WTC11 (cell line): ENCODE measurements at regions not wholly inside any gene's neighbourhood (a gene's known extent, or its start where the extent isn't known, plus 50 kb on each side); places are given as distances from the start of the nearest gene placed in this dataset.

Experiments
- ATAC-seq: fragments of 200-7000 bp; cut with Tn5 transposase; 2 replicates; pipeline ENCODE4 v1.10.0; 2021; ENCODE audit warnings: mild to moderate bottlenecking, moderate library complexity
- CTCF ChIA-PET: fragments of 300-600 bp; sonication (Branson Sonifier 250); formaldehyde crosslinking; loops from one replicate; lab custom pipeline; 2021; ENCODE audit warnings: antibody characterized with exemption; lab: Charles Lee
- POLR2A ChIA-PET: fragments of 350-600 bp; sonication (Branson Sonifier 250); formaldehyde crosslinking; loops from one replicate; lab custom pipeline; 2021; ENCODE audit warnings: antibody characterized with exemption; lab: Charles Lee
- DNase-seq: peaks from one replicate; pipeline ENCODE4 v3.0.0; 2021; ENCODE audit warnings: low spot score
- H3K27ac Mint-ChIP-seq: 2 replicates; pipeline ENCODE4 v1.8.0; 2021; ENCODE audit warnings: mixed read lengths
- H3K27me3 Mint-ChIP-seq: 2 replicates; pipeline ENCODE4 v1.8.0; 2021; ENCODE audit warnings: low read depth, mild to moderate bottlenecking, moderate library complexity, mixed read lengths
- H3K36me3 Mint-ChIP-seq: 2 replicates; pipeline ENCODE4 v1.8.0; 2021; ENCODE audit warnings: mixed read lengths
- H3K4me1 Mint-ChIP-seq: 2 replicates; pipeline ENCODE4 v1.8.0; 2022; ENCODE audit warnings: mixed read lengths
- H3K4me3 Mint-ChIP-seq: 2 replicates; pipeline ENCODE4 v1.8.0; 2021; ENCODE audit warnings: mild to moderate bottlenecking, moderate library complexity, mixed read lengths
- H3K9me3 Mint-ChIP-seq: 2 replicates; pipeline ENCODE4 v1.8.0; 2021; ENCODE audit warnings: mixed read lengths
- CREM ChIP-seq: sonication (generic); formaldehyde crosslinking; IDR thresholded peaks from 2 replicates; pipeline ENCODE4 v1.8.1; 2022; ENCODE audit warnings: mild to moderate bottlenecking, missing genetic modification reagents, moderate library complexity
- ETV6 ChIP-seq: sonication (generic); formaldehyde crosslinking; IDR thresholded peaks from 2 replicates; pipeline ENCODE4 v1.8.1; 2022; ENCODE audit warnings: mild to moderate bottlenecking, missing genetic modification reagents
- FOXJ3 ChIP-seq: sonication (generic); formaldehyde crosslinking; IDR thresholded peaks from 2 replicates; pipeline ENCODE4 v1.9.0; 2021; ENCODE audit warnings: missing genetic modification reagents, mild to moderate bottlenecking, borderline replicate concordance
- GTF2I ChIP-seq: fragments of 250-450 bp; sonication (Bioruptor Pico); conservative IDR thresholded peaks from 2 replicates; pipeline ENCODE4 v1.4.0; 2021; ENCODE audit warnings: mild to moderate bottlenecking
- HMGA2 ChIP-seq: fragments of 250-450 bp; sonication (Bioruptor Pico); IDR thresholded peaks from 2 replicates; pipeline ENCODE4 v1.4.0; 2021; ENCODE audit warnings: mild to moderate bottlenecking, moderate library complexity
- IRF2 ChIP-seq: sonication (generic); formaldehyde crosslinking; IDR thresholded peaks from 2 replicates; pipeline ENCODE4 v1.8.0; 2022; ENCODE audit warnings: low read depth, missing genetic modification reagents, borderline replicate concordance
- MXD4 ChIP-seq: fragments of 250-450 bp; sonication (Bioruptor Pico); IDR thresholded peaks from 2 replicates; pipeline ENCODE4 v1.8.0; 2021; ENCODE audit warnings: mild to moderate bottlenecking, moderate library complexity, borderline replicate concordance
- NFYB ChIP-seq: sonication (generic); formaldehyde crosslinking; conservative IDR thresholded peaks from 2 replicates; pipeline ENCODE4 v1.8.0; 2022; ENCODE audit warnings: low read depth, missing genetic modification reagents
- SMAD3 ChIP-seq: sonication (generic); formaldehyde crosslinking; IDR thresholded peaks from 2 replicates; pipeline ENCODE4 v1.8.0; 2022; ENCODE audit warnings: missing genetic modification reagents, mild to moderate bottlenecking, borderline replicate concordance
- SMAD4 ChIP-seq: sonication (generic); formaldehyde crosslinking; IDR thresholded peaks from 2 replicates; pipeline ENCODE4 v1.8.0; 2022; ENCODE audit warnings: mild to moderate bottlenecking, missing genetic modification reagents
- SOX15 ChIP-seq: fragments of 250-450 bp; sonication (Bioruptor Pico); IDR thresholded peaks from 2 replicates; pipeline ENCODE4 v1.9.0; 2021; ENCODE audit warnings: mild to moderate bottlenecking
- STAT6 ChIP-seq: sonication (generic); formaldehyde crosslinking; conservative IDR thresholded peaks from 2 replicates; pipeline ENCODE4 v1.8.1; 2023; ENCODE audit warnings: mild to moderate bottlenecking, low read depth, missing genetic modification reagents, moderate library complexity
- TEAD4 ChIP-seq: sonication (generic); formaldehyde crosslinking; IDR thresholded peaks from 2 replicates; pipeline ENCODE4 v1.8.0; 2022; ENCODE audit warnings: mild to moderate bottlenecking, missing genetic modification reagents
- ZBTB43 ChIP-seq: sonication (generic); formaldehyde crosslinking; IDR thresholded peaks from 2 replicates; pipeline ENCODE4 v1.8.1; 2023; ENCODE audit warnings: mild to moderate bottlenecking, missing genetic modification reagents
- ZNF121 ChIP-seq: sonication (generic); formaldehyde crosslinking; IDR thresholded peaks from 2 replicates; pipeline ENCODE4 v1.8.0; 2023; ENCODE audit warnings: missing genetic modification reagents
- ZNF138 ChIP-seq: sonication (generic); formaldehyde crosslinking; conservative IDR thresholded peaks from 2 replicates; pipeline ENCODE4 v1.8.1; 2022; ENCODE audit warnings: mild to moderate bottlenecking, moderate library complexity, missing genetic modification reagents
- ZNF219 ChIP-seq: sonication (generic); formaldehyde crosslinking; IDR thresholded peaks from 2 replicates; pipeline ENCODE4 v1.8.0; 2023; ENCODE audit warnings: missing genetic modification reagents, mild to moderate bottlenecking, borderline replicate concordance
- ZNF512 ChIP-seq: sonication (generic); formaldehyde crosslinking; IDR thresholded peaks from 2 replicates; pipeline ENCODE4 v1.8.1; 2022; ENCODE audit warnings: missing genetic modification reagents, borderline replicate concordance
- ZNF532 ChIP-seq: fragments of 250-450 bp; sonication (Bioruptor Pico); IDR thresholded peaks from 2 replicates; pipeline ENCODE4 v1.9.0; 2021; ENCODE audit warnings: mild to moderate bottlenecking, borderline replicate concordance

GRCh38 chr7:12961910-12962480 lies 274.6 kb downstream of the ARL4A start:
- Mint-ChIP-seq H3K27ac (no peak overlapping the region; the same call in 1 of the 2 replicates), H3K4me3 (no peak overlapping the region), H3K4me1 (peaks cover 12% of the 10 kb centered on the region), H3K9me3 (no peaks in the 10 kb centered on the region), H3K36me3 (no peaks in the 10 kb centered on the region), H3K27me3 (no peaks in the 10 kb centered on the region)
- ChIA-PET POLR2A (no interaction called here), CTCF (no interaction called here)
- DNase-seq (no peak), ATAC-seq (no peak; the same call in 1 of the 2 replicates)
- TF ChIP-seq ZNF512: no peak
- TF ChIP-seq SMAD3 (CRISPR knock-in tag): no peak
- no peak for TF ChIP-seq CREM (CRISPR knock-in tag)
- TF ChIP-seq ETV6 (CRISPR knock-in tag): no peak
- no peak for TF ChIP-seq ZBTB43 (CRISPR knock-in tag)

- DNase-seq: no peak
- POLR2A ChIA-PET: no interaction called here
- no peak for ATAC-seq
- no peaks in the 10 kb centered on the region for H3K27me3 Mint-ChIP-seq
- H3K27ac Mint-ChIP-seq: no peak overlapping the region
- no peaks in the 10 kb centered on the region for H3K9me3 Mint-ChIP-seq
- H3K4me1 Mint-ChIP-seq: peaks cover 12% of the 10 kb centered on the region
- TF ChIP-seq ZNF532 (no peak), ZNF219 (no peak), IRF2 (CRISPR knock-in tag) (no peak), SOX15 (CRISPR knock-in tag) (no peak), STAT6 (no peak), ZNF138 (no peak), SMAD4 (CRISPR knock-in tag) (no peak), MXD4 (CRISPR knock-in tag) (no peak), GTF2I (no peak), ZNF121 (no peak), TEAD4 (CRISPR knock-in tag) (no peak), HMGA2 (CRISPR knock-in tag) (no peak), FOXJ3 (CRISPR knock-in tag) (no peak), NFYB (CRISPR knock-in tag) (no peak)
- no peak overlapping the region for H3K4me3 Mint-ChIP-seq
- CTCF ChIA-PET: no interaction called here
- H3K36me3 Mint-ChIP-seq: no peaks in the 10 kb centered on the region
Measured at GRCh38 chr7:12963435-12963834, 276.0 kb downstream of the ARL4A start.
